ENCODE measurements at regions not wholly inside any gene's neighbourhood (a gene's known extent, or its start where the extent isn't known, plus 50 kb on each side); places are given as distances from the start of the nearest gene placed in this dataset.
A peak's percentile ranks its signal among the peaks of the same experiment; 100 is the strongest.
"Not testable (repeated sequence)": the region's sequence is repeated elsewhere in the genome, so short reads cannot be mapped to it uniquely, and the experiment has no call there.

- DNase-seq (ENCODE audit: extremely low spot score): no peak
- TF ChIP-seq SUZ12 (IDR thresholded peaks at IDR 0.05): no peak
- TF ChIP-seq ZNF384 (IDR thresholded peaks at IDR 0.05): no peak
- no peak for TF ChIP-seq ELF4 (IDR thresholded peaks at IDR 0.05)
- no peak for TF ChIP-seq CTBP1 (IDR thresholded peaks at IDR 0.05; ENCODE audit: borderline replicate concordance)
- TF ChIP-seq BHLHE40 (IDR thresholded peaks at IDR 0.05; ENCODE audit: borderline replicate concordance): no peak
- TF ChIP-seq, protein P1, sequence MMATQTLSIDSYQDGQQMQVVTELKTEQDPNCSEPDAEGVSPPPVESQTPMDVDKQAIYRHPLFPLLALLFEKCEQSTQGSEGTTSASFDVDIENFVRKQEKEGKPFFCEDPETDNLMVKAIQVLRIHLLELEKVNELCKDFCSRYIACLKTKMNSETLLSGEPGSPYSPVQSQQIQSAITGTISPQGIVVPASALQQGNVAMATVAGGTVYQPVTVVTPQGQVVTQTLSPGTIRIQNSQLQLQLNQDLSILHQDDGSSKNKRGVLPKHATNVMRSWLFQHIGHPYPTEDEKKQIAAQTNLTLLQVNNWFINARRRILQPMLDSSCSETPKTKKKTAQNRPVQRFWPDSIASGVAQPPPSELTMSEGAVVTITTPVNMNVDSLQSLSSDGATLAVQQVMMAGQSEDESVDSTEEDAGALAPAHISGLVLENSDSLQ (IDR thresholded peaks at IDR 0.05): no peak
- ChIA-PET POLR2A (no interaction called here), CTCF (no interaction called here)
Observed at GRCh38 chr3:197420115-197420514, 121.7 kb upstream of the DLG1 start.

DNA sequence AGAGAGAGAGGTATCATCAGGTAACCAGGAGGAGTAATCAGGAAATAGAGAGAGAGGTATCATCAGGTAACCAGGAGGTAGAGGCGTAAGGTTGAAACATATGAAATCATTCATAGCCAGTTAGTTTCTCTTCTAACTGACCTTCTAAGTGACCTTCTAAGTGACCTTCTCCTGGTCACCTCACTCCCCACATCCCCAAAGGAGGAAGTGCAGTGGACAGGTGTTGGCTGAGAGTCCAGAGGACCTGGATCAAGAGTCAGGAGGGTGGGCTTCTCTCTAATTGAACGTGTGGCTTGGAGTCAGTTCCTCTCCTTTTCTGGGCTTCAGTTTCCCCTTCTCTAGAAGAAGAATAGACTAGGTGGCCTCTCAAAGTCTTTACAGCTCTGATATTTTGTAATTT is 121.3 kb upstream of the DLG1 start:
- TF ChIP-seq CTBP1 (IDR thresholded peaks at IDR 0.05; ENCODE audit: borderline replicate concordance) (no peak), LEF1 (IDR thresholded peaks at IDR 0.05; ENCODE audit: borderline replicate concordance) (no peak), ELF4 (IDR thresholded peaks at IDR 0.05) (no peak), L3MBTL2 (conservative IDR thresholded peaks at IDR 0.05) (no peak), ZNF384 (IDR thresholded peaks at IDR 0.05) (no peak), FOXA1 (IDR thresholded peaks at IDR 0.05) (no peak), FOXK2 (IDR thresholded peaks at IDR 0.05) (no peak), NFRKB (IDR thresholded peaks at IDR 0.05) (no peak), FOXM1 (IDR thresholded peaks at IDR 0.05; ENCODE audit: borderline replicate concordance) (no peak), HDGF (IDR thresholded peaks at IDR 0.05; ENCODE audit: borderline replicate concordance) (no peak)
- CTCF ChIA-PET: no interaction called here
- POLR2A ChIA-PET: no interaction called here
- no peak for DNase-seq (ENCODE audit: extremely low spot score)

GRCh38 chr3:197417911-197418618 is 119.7 kb upstream of the DLG1 start:
- TF ChIP-seq, protein P1 (IDR thresholded peaks at IDR 0.05): no peak
- TF ChIP-seq SUZ12 (IDR thresholded peaks at IDR 0.05): no peak
- TF ChIP-seq CTBP1 (IDR thresholded peaks at IDR 0.05; ENCODE audit: borderline replicate concordance): no peak
- no peak for TF ChIP-seq HDGF (IDR thresholded peaks at IDR 0.05; ENCODE audit: borderline replicate concordance)
- TF ChIP-seq ARNT (IDR thresholded peaks at IDR 0.05): no peak
- no peak for TF ChIP-seq BHLHE40 (IDR thresholded peaks at IDR 0.05; ENCODE audit: borderline replicate concordance)
- no peak for TF ChIP-seq FOXA1 (IDR thresholded peaks at IDR 0.05)
- TF ChIP-seq NFRKB (IDR thresholded peaks at IDR 0.05): no peak
- POLR2A ChIA-PET: no interaction called here
- DNase-seq (ENCODE audit: extremely low spot score): no peak
- CTCF ChIA-PET: no interaction called here

DNA sequence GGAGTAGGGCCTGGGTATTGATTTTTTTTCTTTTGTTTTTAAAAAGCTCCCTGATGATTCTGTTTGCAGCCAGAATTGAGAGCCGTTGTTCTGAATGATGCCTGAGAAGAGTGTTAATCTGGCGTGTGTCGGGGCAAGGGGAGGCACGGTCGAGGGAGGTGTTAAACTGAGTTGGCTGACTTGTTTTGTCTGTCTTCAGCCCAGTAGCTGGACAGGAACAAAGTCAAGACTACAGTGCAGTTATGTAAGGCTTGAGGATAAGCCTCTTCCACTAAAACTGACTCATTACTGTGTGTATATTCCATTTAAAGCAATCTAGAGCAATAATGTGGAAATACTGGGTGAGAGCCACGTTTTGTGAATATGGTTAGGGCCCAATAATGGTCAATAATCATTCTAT is 119.0 kb upstream of the DLG1 start:
- no peak for DNase-seq (ENCODE audit: extremely low spot score)
- ChIA-PET POLR2A (no interaction called here), CTCF (no interaction called here)
- no peak for TF ChIP-seq ZNF384 (IDR thresholded peaks at IDR 0.05)
- TF ChIP-seq, protein P1 (IDR thresholded peaks at IDR 0.05): no peak
- TF ChIP-seq ARNT (IDR thresholded peaks at IDR 0.05): no peak
- no peak for TF ChIP-seq BHLHE40 (IDR thresholded peaks at IDR 0.05; ENCODE audit: borderline replicate concordance)
- TF ChIP-seq HDGF (IDR thresholded peaks at IDR 0.05; ENCODE audit: borderline replicate concordance): no peak
- no peak for TF ChIP-seq FOXA1 (IDR thresholded peaks at IDR 0.05)
- no peak for TF ChIP-seq LEF1 (IDR thresholded peaks at IDR 0.05; ENCODE audit: borderline replicate concordance)
- TF ChIP-seq CTBP1 (IDR thresholded peaks at IDR 0.05; ENCODE audit: borderline replicate concordance): no peak
- TF ChIP-seq TARDBP (IDR thresholded peaks at IDR 0.05): no peak
- no peak for TF ChIP-seq SP1 (IDR thresholded peaks at IDR 0.05)
- TF ChIP-seq SUZ12 (IDR thresholded peaks at IDR 0.05): no peak
- TF ChIP-seq NFRKB (IDR thresholded peaks at IDR 0.05): no peak
- no peak for TF ChIP-seq FOXM1 (IDR thresholded peaks at IDR 0.05; ENCODE audit: borderline replicate concordance)

DNA sequence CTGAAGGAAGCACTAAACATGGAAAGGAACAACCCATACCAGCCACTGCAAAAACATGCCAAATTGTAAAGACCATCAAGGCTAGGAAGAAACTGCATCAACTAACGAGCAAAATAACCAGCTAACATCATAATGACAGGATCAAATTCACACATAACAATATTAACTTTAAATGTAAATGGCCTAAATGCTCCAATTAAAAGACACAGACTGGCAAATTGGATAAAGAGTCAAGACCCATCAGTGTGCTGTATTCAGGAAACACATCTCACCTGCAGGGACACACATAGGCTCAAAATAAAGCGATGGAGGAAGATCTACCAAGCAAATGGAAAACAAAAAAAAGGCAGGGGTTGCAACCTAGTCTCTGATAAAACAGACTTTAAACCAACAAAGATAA is 113.5 kb upstream of the DLG1 start:
- CTCF ChIA-PET; POLR2A ChIA-PET; DNase-seq (ENCODE audit: extremely low spot score): not testable (repeated sequence)

DNA sequence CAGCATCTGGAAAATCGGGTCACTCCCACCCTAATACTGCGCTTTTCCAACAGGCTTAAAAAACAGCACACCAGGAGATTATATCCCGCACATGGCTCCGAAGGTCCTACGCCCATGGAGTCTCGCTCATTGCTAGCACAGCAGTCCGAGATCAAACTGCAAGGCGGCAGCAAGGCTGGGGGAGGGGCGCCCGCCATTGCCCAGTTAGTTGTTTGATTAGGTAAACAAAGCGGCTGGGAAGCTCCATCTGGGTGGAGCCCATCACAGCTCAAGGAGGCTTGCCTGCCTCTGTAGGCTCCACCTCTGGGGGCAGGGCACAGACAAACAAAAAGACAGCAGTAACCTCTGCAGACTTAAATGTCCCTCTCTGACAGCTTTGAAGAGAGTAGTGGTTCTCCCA is 111.8 kb upstream of the DLG1 start:
- CTCF ChIA-PET, POLR2A ChIA-PET: not testable (repeated sequence)

DNA sequence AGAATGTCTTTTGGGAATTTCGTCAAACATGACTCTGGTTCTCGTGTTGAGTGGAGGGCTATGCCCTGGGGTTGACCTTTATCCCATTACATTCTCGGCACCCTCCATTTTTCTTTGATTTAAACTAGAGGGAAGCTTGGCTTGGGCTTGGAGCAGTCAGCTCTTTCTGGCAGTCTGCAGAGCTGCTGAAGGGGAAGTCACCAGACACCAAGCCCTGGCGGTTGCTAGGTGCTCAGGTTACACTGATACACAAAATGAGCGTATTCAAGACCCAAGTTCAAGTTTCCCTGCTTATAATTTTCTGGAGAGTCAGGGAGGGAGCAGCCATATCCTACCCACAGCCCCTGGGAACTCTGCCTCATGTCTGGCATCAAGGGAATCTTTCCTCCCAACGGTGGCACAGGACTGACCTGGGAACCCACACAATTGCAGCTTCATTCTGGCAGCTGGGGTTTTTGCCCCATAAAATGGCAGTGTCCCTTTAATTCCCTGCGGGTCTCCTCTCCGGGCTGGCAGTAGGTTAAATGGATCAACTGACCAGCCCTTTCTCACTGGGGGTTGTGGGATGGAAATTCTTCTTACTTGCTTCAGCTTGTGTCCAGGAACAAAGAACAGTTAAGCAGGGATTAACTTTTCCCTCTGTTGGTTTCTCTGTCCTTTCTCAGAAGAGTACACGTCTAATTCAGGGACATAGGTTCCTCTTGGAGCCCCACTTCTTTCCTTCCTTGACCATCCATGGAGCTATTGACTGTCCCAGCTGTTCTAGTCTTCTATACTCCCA is 110.0 kb upstream of the DLG1 start:
- TF ChIP-seq NFRKB (IDR thresholded peaks at IDR 0.05) (no peak), SUZ12 (IDR thresholded peaks at IDR 0.05) (no peak), LEF1 (IDR thresholded peaks at IDR 0.05; ENCODE audit: borderline replicate concordance) (no peak)
- ChIA-PET POLR2A (no interaction called here), CTCF (no interaction called here)
- peak; percentile 21 for DNase-seq (ENCODE audit: extremely low spot score)

More for the DNA sequence above, 111.8 kb upstream of the DLG1 start:
- DNase-seq (ENCODE audit: extremely low spot score): not testable (repeated sequence)

Data from HEK293T (cell line).